Peyer's patch (tissue), 4 donors: ENCODE measurements at regions not wholly inside any gene's neighbourhood (a gene's known extent, or its start where the extent isn't known, plus 50 kb on each side); places are given as distances from the start of the nearest gene placed in this dataset.

Experiments
- CTCF ChIP-seq, 6 experiments: fragments of 450-650 bp in 4 of 6; fragments of 200-600 bp in 2 of 6; sonication (generic) in 1 of 6; IDR thresholded peaks; one replicate each; pipeline ENCODE4 v1.5.1; 2017 to 2019; ENCODE audit warnings: antibody characterized with exemption in 6 of 6, mild to moderate bottlenecking in 3 of 6, moderate library complexity in 1 of 6
- POLR2A ChIP-seq, 2 donors: fragments of 450-650 bp; IDR thresholded peaks; one replicate each; pipeline ENCODE4 v1.5.1; 2017; ENCODE audit warnings: antibody characterized with exemption in 2 of 2, mild to moderate bottlenecking in 2 of 2, moderate library complexity in 2 of 2

- TF ChIP-seq CTCF (IDR thresholded peaks at IDR 0.05): no peak
- no peak for TF ChIP-seq POLR2A (IDR thresholded peaks at IDR 0.05)
Observed at GRCh38 chr12:102659200-102659911, 179.0 kb upstream of the IGF1 start.
